GM18502 (cell line): ENCODE measurements at regions not wholly inside any gene's neighbourhood (a gene's known extent, or its start where the extent isn't known, plus 50 kb on each side); places are given as distances from the start of the nearest gene placed in this dataset.
"Not testable (repeated sequence)": the region's sequence is repeated elsewhere in the genome, so short reads cannot be mapped to it uniquely, and the experiment has no call there.

Source experiments
- ATAC-seq: cut with Tn5 transposase; IDR thresholded peaks from one replicate; pipeline ENCODE4 v1.9.1; 2021; ENCODE audit warnings: mild to moderate bottlenecking; ENCODE audit not compliant: unreplicated experiment, poor library complexity

- no peak for ATAC-seq
Observed at GRCh38 chr2:62337403-62337802, 141.5 kb downstream of the B3GNT2 start.

GRCh38 chr2:62335612-62336011, 139.7 kb downstream of the B3GNT2 start:
- no peak for ATAC-seq

- peak; percentile 71 for ATAC-seq
Observed at GRCh38 chr2:62334440-62335058, 138.6 kb downstream of the B3GNT2 start.

GRCh38 chr2:62334009-62334408, 138.1 kb downstream of the B3GNT2 start:
- ATAC-seq, result no peak

GRCh38 chr2:62330959-62331358, 135.0 kb downstream of the B3GNT2 start:
- no peak for ATAC-seq

GRCh38 chr2:62329797-62330196, 133.9 kb downstream of the B3GNT2 start:
- ATAC-seq, result no peak

GRCh38 chr2:62326735-62327134, 130.8 kb downstream of the B3GNT2 start:
- ATAC-seq, result no peak

- ATAC-seq, result no peak
Observed at GRCh38 chr2:62325398-62325797, 129.5 kb downstream of the B3GNT2 start.

GRCh38 chr2:62321380-62322289, 125.7 kb downstream of the B3GNT2 start:
- ATAC-seq, result no peak

- no peak for ATAC-seq
Observed at GRCh38 chr2:62320657-62321357, 124.9 kb downstream of the B3GNT2 start.

- not testable (repeated sequence) for ATAC-seq
Observed at GRCh38 chr2:62320137-62320536, 124.2 kb downstream of the B3GNT2 start.

GRCh38 chr2:62319070-62319469, 123.2 kb downstream of the B3GNT2 start:
- ATAC-seq, result no peak

- ATAC-seq, result no peak
Observed at GRCh38 chr2:62315476-62315875, 119.6 kb downstream of the B3GNT2 start.

- peak; percentile 1 for ATAC-seq
Observed at GRCh38 chr2:62314291-62314690, 118.4 kb downstream of the B3GNT2 start.

GRCh38 chr2:62313449-62314227, 117.7 kb downstream of the B3GNT2 start:
- ATAC-seq, result peak; percentile 79

GRCh38 chr2:62309465-62310091, 113.7 kb downstream of the B3GNT2 start:
- peak; percentile 63 for ATAC-seq

- no peak for ATAC-seq
Observed at GRCh38 chr2:62309081-62309464, 113.2 kb downstream of the B3GNT2 start.

GRCh38 chr2:62307469-62308389, 111.8 kb downstream of the B3GNT2 start:
- no peak for ATAC-seq
